ENCODE measurements at regions not wholly inside any gene's neighbourhood (a gene's known extent, or its start where the extent isn't known, plus 50 kb on each side); places are given as distances from the start of the nearest gene placed in this dataset.
"Not testable (repeated sequence)": the region's sequence is repeated elsewhere in the genome, so short reads cannot be mapped to it uniquely, and the experiment has no call there.

DNA sequence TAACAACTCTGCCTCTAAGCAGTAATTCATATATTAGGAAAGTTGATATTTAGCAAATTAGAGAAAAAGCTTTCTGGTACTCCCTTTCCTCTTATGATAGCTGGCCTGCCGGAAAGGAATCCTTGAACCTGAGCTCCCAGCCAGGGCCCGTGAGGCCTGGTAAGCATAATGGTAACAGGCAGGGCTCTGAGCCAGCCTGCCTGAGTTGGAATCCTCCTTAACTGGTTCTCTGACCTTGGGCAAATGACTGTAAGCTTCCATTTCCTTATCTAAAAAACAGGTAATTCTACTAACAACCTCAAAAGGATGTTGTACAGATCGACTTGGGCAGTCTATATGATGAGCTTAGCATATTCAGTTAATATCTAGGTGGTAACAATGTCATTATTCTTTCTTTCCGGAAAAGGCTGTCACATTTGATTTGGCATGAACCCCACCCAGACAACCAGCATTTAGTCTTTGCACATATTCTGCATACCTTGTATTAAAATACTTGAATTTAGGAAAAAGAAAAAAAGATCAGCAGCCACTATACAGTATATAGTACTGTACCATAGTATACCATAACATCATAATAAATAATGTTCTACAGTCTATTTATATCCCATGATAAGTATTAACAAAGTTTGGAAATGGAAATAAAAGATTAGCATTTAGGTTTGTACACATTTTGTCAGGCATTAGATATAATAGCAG is 55.7 kb upstream of the MAP3K1 start:
- CTCF ChIA-PET: no interaction called here
- TF ChIP-seq, protein P1, sequence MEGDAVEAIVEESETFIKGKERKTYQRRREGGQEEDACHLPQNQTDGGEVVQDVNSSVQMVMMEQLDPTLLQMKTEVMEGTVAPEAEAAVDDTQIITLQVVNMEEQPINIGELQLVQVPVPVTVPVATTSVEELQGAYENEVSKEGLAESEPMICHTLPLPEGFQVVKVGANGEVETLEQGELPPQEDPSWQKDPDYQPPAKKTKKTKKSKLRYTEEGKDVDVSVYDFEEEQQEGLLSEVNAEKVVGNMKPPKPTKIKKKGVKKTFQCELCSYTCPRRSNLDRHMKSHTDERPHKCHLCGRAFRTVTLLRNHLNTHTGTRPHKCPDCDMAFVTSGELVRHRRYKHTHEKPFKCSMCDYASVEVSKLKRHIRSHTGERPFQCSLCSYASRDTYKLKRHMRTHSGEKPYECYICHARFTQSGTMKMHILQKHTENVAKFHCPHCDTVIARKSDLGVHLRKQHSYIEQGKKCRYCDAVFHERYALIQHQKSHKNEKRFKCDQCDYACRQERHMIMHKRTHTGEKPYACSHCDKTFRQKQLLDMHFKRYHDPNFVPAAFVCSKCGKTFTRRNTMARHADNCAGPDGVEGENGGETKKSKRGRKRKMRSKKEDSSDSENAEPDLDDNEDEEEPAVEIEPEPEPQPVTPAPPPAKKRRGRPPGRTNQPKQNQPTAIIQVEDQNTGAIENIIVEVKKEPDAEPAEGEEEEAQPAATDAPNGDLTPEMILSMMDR (IDR thresholded peaks at IDR 0.05): no peak
- Mint-ChIP-seq H3K4me3 (no peak overlapping the region), H3K9me3 (no peaks in the 10 kb centered on the region), H3K4me1 (peaks cover 64% of the 10 kb centered on the region), H3K27me3 (no peaks in the 10 kb centered on the region), H3K36me3 (ENCODE audit: low read depth) (no peaks in the 10 kb centered on the region), H3K27ac (no peak overlapping the region)
- intact Hi-C loops (cut with micrococcal nuclease): loop anchor here (2.0 to 5.0 kb wide), 5 partner anchors 13 to 277 kb away; partner anchors contain the start of gene MAP3K1
- DNase-seq: no peak
- POLR2A ChIA-PET: interaction anchor here (0.7 to 1.3 kb wide), 2 partner anchors 23 to 171 kb away, joined by 3 read pairs; no protein-coding TSS in a partner anchor
- no peak for ATAC-seq (ENCODE audit: low read depth)

DNA sequence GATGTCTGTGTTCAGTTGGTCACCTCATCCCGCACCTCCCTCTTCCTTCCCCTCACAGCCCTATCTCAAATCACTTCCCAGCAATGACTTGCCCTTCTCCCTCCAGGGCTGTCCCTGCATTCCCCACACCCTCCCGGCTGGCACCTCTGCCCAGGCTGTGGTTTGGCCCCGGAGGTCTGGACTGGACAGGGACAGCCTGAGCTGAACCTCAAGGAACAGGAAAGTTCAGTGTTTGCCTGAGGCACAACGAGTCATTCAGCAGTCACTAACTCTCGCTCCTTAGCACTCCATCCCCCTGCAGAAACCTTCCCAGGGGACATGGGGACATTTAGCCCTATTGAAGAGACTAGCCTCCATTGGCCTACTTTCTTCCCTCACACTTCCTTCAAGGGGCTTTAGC is 58.3 kb upstream of the MAP3K1 start:
- Mint-ChIP-seq H3K4me3 (no peak overlapping the region), H3K4me1 (peaks cover 40% of the 10 kb centered on the region), H3K27me3 (no peaks in the 10 kb centered on the region), H3K9me3 (peaks cover 2% of the 10 kb centered on the region), H3K27ac (no peak overlapping the region), H3K36me3 (ENCODE audit: low read depth) (no peaks in the 10 kb centered on the region)
- ChIA-PET POLR2A (interaction anchor here (0.9 kb wide), 1 partner anchor 21 kb away, joined by 4 read pairs; no protein-coding TSS in a partner anchor), CTCF (no interaction called here)
- TF ChIP-seq, protein P1 (IDR thresholded peaks at IDR 0.05): no peak
- ATAC-seq (ENCODE audit: low read depth): no peak
- no peak for DNase-seq
- intact Hi-C loops (cut with micrococcal nuclease): no loop called here

DNA sequence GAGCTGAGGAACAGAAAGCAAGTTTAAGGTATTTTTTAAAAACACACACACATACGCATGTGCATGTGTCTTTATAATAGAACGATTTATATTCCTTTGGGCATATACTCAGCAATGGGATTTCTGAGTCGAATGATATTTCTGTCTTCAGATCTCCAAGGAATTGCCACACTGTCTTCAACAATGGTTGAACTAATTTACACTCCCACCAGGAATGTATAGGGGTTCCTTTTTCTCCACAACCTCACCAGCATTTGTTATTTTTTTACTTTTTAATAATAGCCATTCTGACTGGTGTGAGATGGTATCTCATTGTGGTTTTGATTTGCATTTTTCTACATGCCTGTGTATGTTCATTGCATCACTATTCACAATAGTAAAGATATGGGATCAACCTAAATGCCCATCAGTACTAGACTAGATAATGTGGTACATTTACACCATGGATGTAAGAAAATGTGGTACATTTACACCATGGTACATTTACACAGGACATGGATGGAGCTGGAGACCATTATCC is 60.3 kb upstream of the MAP3K1 start:
- TF ChIP-seq, protein P1 (IDR thresholded peaks at IDR 0.05): no peak
- Mint-ChIP-seq H3K4me1 (peaks cover 20% of the 10 kb centered on the region), H3K9me3 (peaks cover 2% of the 10 kb centered on the region), H3K36me3 (ENCODE audit: low read depth) (no peaks in the 10 kb centered on the region), H3K27ac (no peak overlapping the region), H3K27me3 (no peaks in the 10 kb centered on the region), H3K4me3 (no peak overlapping the region)
- no peak for ATAC-seq (ENCODE audit: low read depth)
- intact Hi-C loops (cut with micrococcal nuclease): no loop called here
- no peak for DNase-seq
- ChIA-PET POLR2A (interaction anchor here (0.9 kb wide), 1 partner anchor 11 kb away, joined by 4 read pairs; no protein-coding TSS in a partner anchor), CTCF (no interaction called here)

DNA sequence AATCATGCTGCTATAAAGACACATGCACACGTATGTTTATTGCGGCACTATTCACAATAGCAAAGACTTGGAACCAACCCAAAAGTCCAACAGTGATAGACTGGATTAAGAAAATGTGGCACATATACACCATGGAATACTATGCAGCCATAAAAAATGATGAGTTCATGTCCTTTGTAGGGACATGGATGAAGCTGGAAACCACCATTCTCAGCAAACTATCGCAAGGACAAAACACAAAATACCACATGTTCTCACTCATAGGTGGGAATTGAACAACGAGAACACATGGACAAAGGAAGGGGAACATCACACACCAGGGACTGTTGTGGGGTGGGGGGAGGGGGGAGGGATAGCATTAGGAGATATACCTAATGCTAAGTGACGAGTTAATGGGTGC is 61.8 kb upstream of the MAP3K1 start:
- H3K9me3 Mint-ChIP-seq; H3K36me3 Mint-ChIP-seq (ENCODE audit: low read depth); DNase-seq; CTCF ChIA-PET; intact Hi-C loops (cut with micrococcal nuclease); H3K4me3 Mint-ChIP-seq; H3K27ac Mint-ChIP-seq; ATAC-seq (ENCODE audit: low read depth); H3K27me3 Mint-ChIP-seq; POLR2A ChIA-PET: not testable (repeated sequence)
- H3K4me1 Mint-ChIP-seq: peaks cover 20% of the 10 kb centered on the region

GRCh38 chr5:56751572-56752313 is 63.6 kb upstream of the MAP3K1 start:
- CTCF ChIA-PET: no interaction called here
- peaks cover 25% of the 10 kb centered on the region for H3K4me1 Mint-ChIP-seq
- H3K36me3 Mint-ChIP-seq (ENCODE audit: low read depth): no peaks in the 10 kb centered on the region
- TF ChIP-seq, protein P1 (IDR thresholded peaks at IDR 0.05): no peak
- ATAC-seq (ENCODE audit: low read depth) (no peak), DNase-seq (no peak)
- H3K27ac Mint-ChIP-seq: no peak overlapping the region
- POLR2A ChIA-PET: no interaction called here
- no peak overlapping the region for H3K4me3 Mint-ChIP-seq
- H3K27me3 Mint-ChIP-seq: no peaks in the 10 kb centered on the region
- intact Hi-C loops (cut with micrococcal nuclease): no loop called here
- peaks cover 2% of the 10 kb centered on the region for H3K9me3 Mint-ChIP-seq

All from activated B cell treated with CpG ODN at 0.5 μM for 24 hours (primary cell).